OCI-LY7 (cell line): ENCODE measurements at regions not wholly inside any gene's neighbourhood (a gene's known extent, or its start where the extent isn't known, plus 50 kb on each side); places are given as distances from the start of the nearest gene placed in this dataset.

Experiments
- EZH2phosphoT487 ChIP-seq: fragments of 200-600 bp; sonication (generic); IDR thresholded peaks from 2 replicates; pipeline ENCODE4 v1.6.1; 2018; ENCODE audit warnings: low read depth, borderline replicate concordance, mild to moderate bottlenecking, mixed run types, antibody characterized with exemption, low read length, moderate library complexity, mixed read lengths
- TF ChIP-seq, protein P1 (sequence below): fragments of 200-600 bp; sonication (generic); conservative IDR thresholded peaks from 2 replicates; pipeline ENCODE4 v1.5.1; 2014; ENCODE audit warnings: mild to moderate bottlenecking, antibody characterized with exemption, low read length, moderate library complexity, mixed read lengths

DNA sequence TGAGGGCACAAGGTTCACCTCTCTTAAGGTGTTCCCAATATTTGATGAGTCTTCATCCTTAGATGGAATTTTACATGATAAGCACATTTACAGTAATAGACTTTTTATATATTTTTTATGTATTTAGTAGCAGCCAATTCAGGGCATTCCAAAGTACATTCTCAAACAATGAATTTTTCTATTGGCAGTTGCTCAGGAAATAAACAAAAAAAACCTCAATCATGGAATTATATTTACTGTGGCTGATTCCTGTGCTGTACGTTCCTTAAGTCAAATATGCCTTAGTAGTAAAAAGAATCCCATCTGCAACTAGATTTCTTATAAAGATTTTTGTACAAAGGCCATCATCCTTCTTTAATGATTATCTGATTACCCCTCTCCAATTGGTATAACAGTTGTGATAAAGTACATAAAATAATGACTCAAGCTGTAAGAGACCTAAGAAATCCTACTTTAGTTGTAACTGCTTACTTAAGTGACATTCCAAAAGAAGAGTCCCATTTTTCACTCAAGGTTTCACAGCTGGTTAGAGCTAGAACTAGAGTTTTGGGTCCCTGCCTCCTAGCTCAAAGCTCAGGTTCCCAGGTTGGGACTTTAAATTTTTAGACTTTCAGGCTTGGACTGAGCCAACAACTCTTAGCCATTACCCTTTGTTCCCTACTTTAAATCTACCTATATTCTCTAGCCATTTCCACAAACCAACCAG, 152.7 kb downstream of the FHIP1A start:
- TF ChIP-seq, protein P1, sequence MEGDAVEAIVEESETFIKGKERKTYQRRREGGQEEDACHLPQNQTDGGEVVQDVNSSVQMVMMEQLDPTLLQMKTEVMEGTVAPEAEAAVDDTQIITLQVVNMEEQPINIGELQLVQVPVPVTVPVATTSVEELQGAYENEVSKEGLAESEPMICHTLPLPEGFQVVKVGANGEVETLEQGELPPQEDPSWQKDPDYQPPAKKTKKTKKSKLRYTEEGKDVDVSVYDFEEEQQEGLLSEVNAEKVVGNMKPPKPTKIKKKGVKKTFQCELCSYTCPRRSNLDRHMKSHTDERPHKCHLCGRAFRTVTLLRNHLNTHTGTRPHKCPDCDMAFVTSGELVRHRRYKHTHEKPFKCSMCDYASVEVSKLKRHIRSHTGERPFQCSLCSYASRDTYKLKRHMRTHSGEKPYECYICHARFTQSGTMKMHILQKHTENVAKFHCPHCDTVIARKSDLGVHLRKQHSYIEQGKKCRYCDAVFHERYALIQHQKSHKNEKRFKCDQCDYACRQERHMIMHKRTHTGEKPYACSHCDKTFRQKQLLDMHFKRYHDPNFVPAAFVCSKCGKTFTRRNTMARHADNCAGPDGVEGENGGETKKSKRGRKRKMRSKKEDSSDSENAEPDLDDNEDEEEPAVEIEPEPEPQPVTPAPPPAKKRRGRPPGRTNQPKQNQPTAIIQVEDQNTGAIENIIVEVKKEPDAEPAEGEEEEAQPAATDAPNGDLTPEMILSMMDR = no peak
- TF ChIP-seq EZH2phosphoT487 = no peak
